ENCODE measurements at regions not wholly inside any gene's neighbourhood (a gene's known extent, or its start where the extent isn't known, plus 50 kb on each side); places are given as distances from the start of the nearest gene placed in this dataset.

GRCh38 chr9:96069629-96070220 is 194.2 kb downstream of the ERCC6L2 start:
- TF ChIP-seq, protein P1, sequence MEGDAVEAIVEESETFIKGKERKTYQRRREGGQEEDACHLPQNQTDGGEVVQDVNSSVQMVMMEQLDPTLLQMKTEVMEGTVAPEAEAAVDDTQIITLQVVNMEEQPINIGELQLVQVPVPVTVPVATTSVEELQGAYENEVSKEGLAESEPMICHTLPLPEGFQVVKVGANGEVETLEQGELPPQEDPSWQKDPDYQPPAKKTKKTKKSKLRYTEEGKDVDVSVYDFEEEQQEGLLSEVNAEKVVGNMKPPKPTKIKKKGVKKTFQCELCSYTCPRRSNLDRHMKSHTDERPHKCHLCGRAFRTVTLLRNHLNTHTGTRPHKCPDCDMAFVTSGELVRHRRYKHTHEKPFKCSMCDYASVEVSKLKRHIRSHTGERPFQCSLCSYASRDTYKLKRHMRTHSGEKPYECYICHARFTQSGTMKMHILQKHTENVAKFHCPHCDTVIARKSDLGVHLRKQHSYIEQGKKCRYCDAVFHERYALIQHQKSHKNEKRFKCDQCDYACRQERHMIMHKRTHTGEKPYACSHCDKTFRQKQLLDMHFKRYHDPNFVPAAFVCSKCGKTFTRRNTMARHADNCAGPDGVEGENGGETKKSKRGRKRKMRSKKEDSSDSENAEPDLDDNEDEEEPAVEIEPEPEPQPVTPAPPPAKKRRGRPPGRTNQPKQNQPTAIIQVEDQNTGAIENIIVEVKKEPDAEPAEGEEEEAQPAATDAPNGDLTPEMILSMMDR (IDR thresholded peaks at IDR 0.05; ENCODE audit: insufficient read depth, low read length) = no peak
- no peak for DNase-seq (ENCODE audit: low read depth)
- no peak overlapping the region for H3K4me3 ChIP-seq (ENCODE audit: low read depth, low read length)

DNA sequence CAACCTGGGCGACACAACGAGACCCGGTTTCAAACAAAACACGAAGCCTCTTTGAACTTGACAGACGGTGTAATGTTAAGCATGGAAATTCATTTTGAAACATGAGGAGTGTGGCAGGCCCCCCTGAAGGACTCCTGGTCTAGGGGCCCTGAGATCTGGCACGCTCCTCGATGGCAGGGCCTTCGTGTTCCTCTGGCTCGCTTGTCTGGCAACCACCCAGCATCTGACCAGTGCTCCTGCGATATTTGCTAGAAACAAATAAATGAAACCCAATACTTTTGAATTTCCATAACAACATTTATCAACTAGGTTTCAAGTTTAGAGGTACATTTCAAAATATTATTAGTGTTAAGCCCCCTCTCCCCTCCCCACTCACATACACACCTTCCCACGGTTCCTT is 193.0 kb downstream of the ERCC6L2 start:
- TF ChIP-seq, protein P1 (IDR thresholded peaks at IDR 0.05; ENCODE audit: insufficient read depth, low read length) = no peak
- no peak for DNase-seq (ENCODE audit: low read depth)
- no peak overlapping the region for H3K4me3 ChIP-seq (ENCODE audit: low read depth, low read length)

- H3K4me3 ChIP-seq (ENCODE audit: low read depth, low read length) = no peak overlapping the region
- DNase-seq (ENCODE audit: low read depth) = no peak
- TF ChIP-seq, protein P1 (IDR thresholded peaks at IDR 0.05; ENCODE audit: insufficient read depth, low read length) = no peak
These were observed 192.1 kb downstream of the ERCC6L2 start for GRCh38 chr9:96067600-96067999.

GRCh38 chr9:96067004-96067403 is 191.5 kb downstream of the ERCC6L2 start:
- H3K4me3 ChIP-seq (ENCODE audit: low read depth, low read length) = no peak overlapping the region
- DNase-seq (ENCODE audit: low read depth) = no peak
- TF ChIP-seq, protein P1 (IDR thresholded peaks at IDR 0.05; ENCODE audit: insufficient read depth, low read length) = no peak

DNA sequence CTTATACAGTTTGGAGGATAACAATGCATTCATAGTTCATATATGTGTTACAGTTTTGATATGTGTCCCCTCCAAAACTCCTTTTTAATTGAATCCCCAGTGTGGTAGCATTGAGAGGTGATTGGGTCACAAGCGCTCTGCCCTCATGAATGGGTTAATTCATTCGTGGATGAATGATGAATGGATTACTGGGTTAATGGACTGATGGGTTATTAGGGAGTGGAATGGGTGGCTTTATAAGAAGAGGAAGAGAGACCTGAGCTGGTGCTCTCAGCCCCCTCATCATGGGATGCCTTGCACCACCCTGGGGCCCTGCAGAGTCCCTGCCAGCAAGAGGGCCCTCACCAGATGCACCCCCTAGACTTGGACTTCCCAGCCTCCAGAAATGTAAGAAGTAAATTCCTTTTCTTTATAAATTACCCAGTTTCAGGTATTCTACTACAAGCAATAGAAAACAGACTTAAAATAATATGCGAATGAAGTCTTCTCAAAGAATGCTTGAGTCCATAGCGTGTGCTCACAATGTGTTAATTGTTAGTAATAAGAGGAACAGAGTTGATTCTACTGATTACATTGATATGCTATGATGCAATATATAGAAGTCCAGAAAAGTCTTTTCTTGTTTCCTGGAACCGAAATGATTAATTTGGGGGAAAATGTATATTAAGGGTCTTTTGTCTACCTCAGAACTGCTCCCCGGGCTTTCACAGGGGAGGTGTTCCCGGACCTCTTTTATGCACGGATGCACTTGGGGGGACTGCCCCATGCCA is 190.2 kb downstream of the ERCC6L2 start:
- no peak for DNase-seq (ENCODE audit: low read depth)
- TF ChIP-seq, protein P1 (IDR thresholded peaks at IDR 0.05; ENCODE audit: insufficient read depth, low read length) = no peak
- no peak overlapping the region for H3K4me3 ChIP-seq (ENCODE audit: low read depth, low read length)

GRCh38 chr9:96064826-96065481 is 189.5 kb downstream of the ERCC6L2 start:
- TF ChIP-seq, protein P1 (IDR thresholded peaks at IDR 0.05; ENCODE audit: insufficient read depth, low read length) = no peak
- DNase-seq (ENCODE audit: low read depth) = no peak
- no peak overlapping the region for H3K4me3 ChIP-seq (ENCODE audit: low read depth, low read length)
